ENCODE measurements at regions not wholly inside any gene's neighbourhood (a gene's known extent, or its start where the extent isn't known, plus 50 kb on each side); places are given as distances from the start of the nearest gene placed in this dataset.

DNA sequence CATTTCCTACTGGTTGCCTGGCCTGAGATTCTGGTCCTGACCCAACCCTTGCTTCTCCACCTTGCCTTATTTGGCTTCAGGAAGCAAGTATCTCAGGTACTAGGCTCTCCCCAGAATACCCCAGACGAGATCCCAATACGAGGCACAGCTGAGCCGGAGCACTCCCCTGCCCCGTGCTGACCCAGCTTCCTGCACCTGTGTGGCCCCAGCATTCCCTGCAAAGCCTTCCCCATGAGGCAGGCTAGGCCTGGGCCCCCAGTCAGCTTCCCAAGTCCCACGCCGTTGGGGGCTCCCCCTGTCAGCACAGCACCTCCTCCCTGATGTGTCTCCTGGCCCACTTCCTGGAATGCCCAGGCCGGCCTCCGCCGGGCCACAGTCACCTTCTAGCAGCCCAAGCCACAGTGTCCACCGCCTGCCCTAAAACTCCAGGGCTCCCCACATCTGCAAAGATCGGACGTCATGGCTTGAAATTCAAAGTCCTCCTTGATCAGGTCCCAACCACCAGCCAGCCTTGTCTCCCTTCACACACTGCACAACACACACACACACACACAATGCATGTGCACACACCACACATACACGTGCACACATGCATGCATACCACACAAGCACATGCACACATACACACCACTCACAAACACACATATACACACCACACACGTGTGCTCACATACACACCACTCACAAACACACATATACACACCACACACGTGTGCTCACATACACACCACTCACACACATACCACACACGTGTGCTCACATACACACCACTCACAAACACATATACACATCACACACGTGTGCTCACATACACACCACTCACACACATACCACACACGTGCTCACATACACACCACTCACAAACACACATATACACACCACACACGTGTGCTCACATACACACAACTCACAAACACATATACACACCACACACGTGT is 78.9 kb upstream of the FOXK1 start:
- no peaks in the 10 kb centered on the region for H3K4me1 Mint-ChIP-seq (ENCODE audit: low read depth)
- no peak overlapping the region for H3K27ac Mint-ChIP-seq (ENCODE audit: unreplicated experiment)
- H3K27me3 Mint-ChIP-seq (ENCODE audit: low read depth), result peaks cover 17% of the 10 kb centered on the region
- TF ChIP-seq CTCF (IDR thresholded peaks at IDR 0.05), result no peak
- no peak for DNase-seq (ENCODE audit: low spot score)
- no peak overlapping the region for H3K4me3 Mint-ChIP-seq (ENCODE audit: unreplicated experiment)
- no peaks in the 10 kb centered on the region for H3K9me3 Mint-ChIP-seq (ENCODE audit: low read depth)
- no peaks in the 10 kb centered on the region for H3K36me3 Mint-ChIP-seq (ENCODE audit: low read depth)

GRCh38 chr7:4603843-4604231 is 78.3 kb upstream of the FOXK1 start:
- H3K4me3 Mint-ChIP-seq (ENCODE audit: unreplicated experiment), result no peak overlapping the region
- H3K4me1 Mint-ChIP-seq (ENCODE audit: low read depth), result no peaks in the 10 kb centered on the region
- no peaks in the 10 kb centered on the region for H3K36me3 Mint-ChIP-seq (ENCODE audit: low read depth)

GRCh38 chr7:4604456-4604940 is 77.6 kb upstream of the FOXK1 start:
- H3K4me3 Mint-ChIP-seq (ENCODE audit: unreplicated experiment), result no peak overlapping the region
- H3K4me1 Mint-ChIP-seq (ENCODE audit: low read depth), result no peaks in the 10 kb centered on the region
- TF ChIP-seq CTCF (IDR thresholded peaks at IDR 0.05), result no peak
- no peaks in the 10 kb centered on the region for H3K9me3 Mint-ChIP-seq (ENCODE audit: low read depth)
- no peak for DNase-seq (ENCODE audit: low spot score)
- no peaks in the 10 kb centered on the region for H3K36me3 Mint-ChIP-seq (ENCODE audit: low read depth)
- no peak overlapping the region for H3K27ac Mint-ChIP-seq (ENCODE audit: unreplicated experiment)
- peaks cover 17% of the 10 kb centered on the region for H3K27me3 Mint-ChIP-seq (ENCODE audit: low read depth)

More at GRCh38 chr7:4603843-4604231, 78.3 kb upstream of the FOXK1 start:
- TF ChIP-seq CTCF (IDR thresholded peaks at IDR 0.05), result no peak
- no peak for DNase-seq (ENCODE audit: low spot score)
- no peaks in the 10 kb centered on the region for H3K9me3 Mint-ChIP-seq (ENCODE audit: low read depth)
- no peak overlapping the region for H3K27ac Mint-ChIP-seq (ENCODE audit: unreplicated experiment)
- peaks cover 17% of the 10 kb centered on the region for H3K27me3 Mint-ChIP-seq (ENCODE audit: low read depth)

- H3K4me3 Mint-ChIP-seq (ENCODE audit: unreplicated experiment), result no peak overlapping the region
- H3K4me1 Mint-ChIP-seq (ENCODE audit: low read depth), result no peaks in the 10 kb centered on the region
Measured at GRCh38 chr7:4606797-4607196, 75.3 kb upstream of the FOXK1 start.

More at GRCh38 chr7:4606797-4607196, 75.3 kb upstream of the FOXK1 start:
- no peak for DNase-seq (ENCODE audit: low spot score)
- Mint-ChIP-seq H3K27me3 (ENCODE audit: low read depth) (peaks cover 15% of the 10 kb centered on the region), H3K9me3 (ENCODE audit: low read depth) (no peaks in the 10 kb centered on the region), H3K27ac (ENCODE audit: unreplicated experiment) (no peak overlapping the region), H3K36me3 (ENCODE audit: low read depth) (no peaks in the 10 kb centered on the region)
- TF ChIP-seq CTCF (IDR thresholded peaks at IDR 0.05), result no peak
